Fibroblast of lung (primary cell): ENCODE measurements at regions not wholly inside any gene's neighbourhood (a gene's known extent, or its start where the extent isn't known, plus 50 kb on each side); places are given as distances from the start of the nearest gene placed in this dataset.
"Not testable (repeated sequence)": the region's sequence is repeated elsewhere in the genome, so short reads cannot be mapped to it uniquely, and the experiment has no call there.

Source experiments
- DNase-seq, 2 donors: peaks; one replicate each; pipeline versions ENCODE4 v3.0.0 to v3.0.0-alpha.2; 2010; ENCODE audit warnings: low read depth in 2 of 2
- H2AFZ ChIP-seq: 2 replicates; pipeline ENCODE4 v1.5.1; 2012; ENCODE audit warnings: low read length, control low read depth, inconsistent platforms
- H3K27ac ChIP-seq: 2 replicates; pipeline ENCODE4 v1.5.1; 2011; ENCODE audit warnings: low read length, control low read depth; ENCODE audit not compliant: insufficient read depth
- H3K27me3 ChIP-seq: 2 replicates; pipeline ENCODE4 v1.5.1; 2011; ENCODE audit warnings: mild to moderate bottlenecking, low read length; ENCODE audit not compliant: control insufficient read depth, insufficient read depth
- H3K36me3 ChIP-seq: 2 replicates; pipeline ENCODE4 v1.5.1; 2011; ENCODE audit warnings: low read length; ENCODE audit not compliant: control insufficient read depth, insufficient read depth
- H3K4me1 ChIP-seq: 2 replicates; pipeline ENCODE4 v1.5.1; 2011; ENCODE audit warnings: low read length; ENCODE audit not compliant: control insufficient read depth, insufficient read depth; ENCODE audit errors: extremely low read depth
- H3K4me2 ChIP-seq: 2 replicates; pipeline ENCODE4 v1.5.1; 2011; ENCODE audit warnings: low read length, control low read depth; ENCODE audit not compliant: insufficient read depth; ENCODE audit errors: extremely low read depth
- H3K4me3 ChIP-seq, 4 experiments: fragments of 200-600 bp in 1 of 4; sonication (generic) in 1 of 4; replicated peaks in 1 of 4; 2 replicates each; pipeline ENCODE4 v1.5.1; 2011 to 2016; ENCODE audit warnings: low read length in 4 of 4, low read depth in 3 of 4, mild to moderate bottlenecking in 3 of 4, control low read depth in 2 of 4, inconsistent platforms in 1 of 4, mixed read lengths in 1 of 4; ENCODE audit not compliant: insufficient read depth in 1 of 4; ENCODE audit errors: control extremely low read depth in 1 of 4
- H3K79me2 ChIP-seq: 2 replicates; pipeline ENCODE4 v1.5.1; 2012; ENCODE audit warnings: mild to moderate bottlenecking, low read length, inconsistent platforms; ENCODE audit not compliant: control insufficient read depth, insufficient read depth
- H3K9ac ChIP-seq: 2 replicates; pipeline ENCODE4 v1.5.1; 2011; ENCODE audit warnings: mild to moderate bottlenecking, low read length, control low read depth; ENCODE audit not compliant: insufficient read depth
- H3K9me3 ChIP-seq: 2 replicates; pipeline ENCODE4 v1.5.1; 2012; ENCODE audit warnings: low read depth, low read length; ENCODE audit not compliant: control insufficient read depth, insufficient read depth
- H4K20me1 ChIP-seq: 2 replicates; pipeline ENCODE4 v1.5.1; 2011; ENCODE audit warnings: low read length; ENCODE audit not compliant: control insufficient read depth, insufficient read depth; ENCODE audit errors: extremely low read depth
- EZH2 ChIP-seq: IDR thresholded peaks from 2 replicates; pipeline ENCODE4 v1.5.1; 2012; ENCODE audit warnings: low read length, control low read depth, mild to moderate bottlenecking; ENCODE audit errors: missing control alignments
- TF ChIP-seq, protein P1 (sequence below), 2 donors: IDR thresholded peaks in 1 of 2; conservative IDR thresholded peaks in 1 of 2; 1 replicate in 1 of 2; 2 replicates in 1 of 2; pipeline ENCODE4 v1.5.1; 2011 to 2012; ENCODE audit warnings: low read length in 2 of 2, control low read depth in 1 of 2, inconsistent platforms in 1 of 2, low read depth in 1 of 2, mild to moderate bottlenecking in 1 of 2

DNA sequence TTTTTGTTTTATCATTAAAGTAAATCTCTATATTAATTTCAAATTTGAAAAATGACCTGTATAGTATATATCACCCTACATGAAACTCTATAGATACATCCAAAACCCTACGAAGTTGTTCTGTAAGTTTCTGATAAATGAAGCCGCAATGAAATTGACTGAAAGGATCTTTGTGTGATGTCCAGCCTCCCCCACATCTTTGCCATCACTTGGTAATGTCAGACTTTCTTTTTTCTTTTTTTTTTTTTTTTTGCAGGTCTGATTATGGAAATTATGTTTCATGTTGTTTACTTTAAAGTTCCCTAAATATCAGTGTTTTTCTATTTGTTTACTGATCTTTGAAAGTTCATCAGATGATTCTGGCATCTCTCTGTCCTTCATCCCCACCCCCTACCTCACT lies 155.6 kb upstream of the CDH4 start:
- no peaks in the 10 kb centered on the region for H4K20me1 ChIP-seq
- H3K4me3 ChIP-seq = no peak overlapping the region
- no peak for DNase-seq
- TF ChIP-seq, protein P1, sequence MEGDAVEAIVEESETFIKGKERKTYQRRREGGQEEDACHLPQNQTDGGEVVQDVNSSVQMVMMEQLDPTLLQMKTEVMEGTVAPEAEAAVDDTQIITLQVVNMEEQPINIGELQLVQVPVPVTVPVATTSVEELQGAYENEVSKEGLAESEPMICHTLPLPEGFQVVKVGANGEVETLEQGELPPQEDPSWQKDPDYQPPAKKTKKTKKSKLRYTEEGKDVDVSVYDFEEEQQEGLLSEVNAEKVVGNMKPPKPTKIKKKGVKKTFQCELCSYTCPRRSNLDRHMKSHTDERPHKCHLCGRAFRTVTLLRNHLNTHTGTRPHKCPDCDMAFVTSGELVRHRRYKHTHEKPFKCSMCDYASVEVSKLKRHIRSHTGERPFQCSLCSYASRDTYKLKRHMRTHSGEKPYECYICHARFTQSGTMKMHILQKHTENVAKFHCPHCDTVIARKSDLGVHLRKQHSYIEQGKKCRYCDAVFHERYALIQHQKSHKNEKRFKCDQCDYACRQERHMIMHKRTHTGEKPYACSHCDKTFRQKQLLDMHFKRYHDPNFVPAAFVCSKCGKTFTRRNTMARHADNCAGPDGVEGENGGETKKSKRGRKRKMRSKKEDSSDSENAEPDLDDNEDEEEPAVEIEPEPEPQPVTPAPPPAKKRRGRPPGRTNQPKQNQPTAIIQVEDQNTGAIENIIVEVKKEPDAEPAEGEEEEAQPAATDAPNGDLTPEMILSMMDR (conservative IDR thresholded peaks at IDR 0.05 in 1 of 2, IDR thresholded peaks at IDR 0.05 in 1 of 2; ENCODE audit: low read depth in 1 of 2, low read length in 2 of 2) = no peak
- no peak for TF ChIP-seq EZH2
- no peak overlapping the region for H2AFZ ChIP-seq
- H3K9ac ChIP-seq = no peak overlapping the region
- no peaks in the 10 kb centered on the region for H3K4me1 ChIP-seq
- no peaks in the 10 kb centered on the region for H3K27me3 ChIP-seq
- no peak overlapping the region for H3K27ac ChIP-seq
- H3K4me2 ChIP-seq = no peak overlapping the region
- H3K36me3 ChIP-seq = no peaks in the 10 kb centered on the region
- no peaks in the 10 kb centered on the region for H3K79me2 ChIP-seq
- no peaks in the 10 kb centered on the region for H3K9me3 ChIP-seq

DNA sequence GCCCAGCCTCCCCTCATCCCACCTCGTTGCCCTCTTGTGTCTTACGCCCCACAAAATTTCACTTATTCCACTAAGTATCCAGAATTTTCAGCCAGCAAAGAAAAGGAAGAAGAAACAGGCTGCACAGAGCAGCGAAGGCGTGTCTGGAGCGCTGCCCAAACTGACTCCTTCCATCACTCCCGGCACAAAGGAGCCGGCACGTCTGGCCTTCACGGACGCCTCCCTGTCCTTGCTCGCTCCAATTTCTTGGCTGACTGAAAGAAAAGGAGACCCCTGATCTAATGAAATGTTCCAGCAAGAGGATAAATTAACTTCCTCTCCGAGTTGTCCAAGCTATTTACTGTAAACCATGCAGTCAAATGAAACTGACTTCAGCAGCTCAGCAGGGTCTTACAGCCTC lies 152.3 kb upstream of the CDH4 start:
- H3K9me3 ChIP-seq = no peaks in the 10 kb centered on the region
- H2AFZ ChIP-seq = no peak overlapping the region
- no peak overlapping the region for H3K27ac ChIP-seq
- no peaks in the 10 kb centered on the region for H3K36me3 ChIP-seq
- no peak overlapping the region for H3K9ac ChIP-seq
- peak in 1 of 2 donors; percentile 6 for DNase-seq
- H4K20me1 ChIP-seq = no peaks in the 10 kb centered on the region
- no peaks in the 10 kb centered on the region for H3K4me1 ChIP-seq
- TF ChIP-seq, protein P1 (conservative IDR thresholded peaks at IDR 0.05 in 1 of 2, IDR thresholded peaks at IDR 0.05 in 1 of 2; ENCODE audit: low read depth in 1 of 2, low read length in 2 of 2) = no peak
- TF ChIP-seq EZH2 = no peak
- H3K79me2 ChIP-seq = no peaks in the 10 kb centered on the region
- no peak overlapping the region for H3K4me3 ChIP-seq
- no peak overlapping the region for H3K4me2 ChIP-seq
- no peaks in the 10 kb centered on the region for H3K27me3 ChIP-seq

DNA sequence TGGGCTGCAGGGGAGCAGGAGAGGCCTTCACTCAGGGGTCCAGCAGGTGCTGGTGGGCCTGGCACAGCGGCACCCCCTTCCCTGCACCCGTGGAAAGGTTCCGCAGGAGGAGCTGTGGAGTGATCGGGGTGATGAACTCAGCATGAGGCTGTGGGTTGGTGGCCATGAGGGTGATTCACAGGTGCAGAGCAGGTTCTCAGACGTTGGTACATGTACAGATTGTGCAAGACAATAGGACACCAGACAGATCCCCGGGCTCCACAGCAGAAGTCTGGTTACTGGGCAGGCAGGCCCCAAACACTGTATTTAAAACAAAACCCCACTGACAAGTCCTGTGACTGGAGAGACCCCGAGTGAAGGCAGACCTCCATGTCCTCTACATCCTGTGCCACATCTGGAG lies 151.6 kb upstream of the CDH4 start:
- Histone ChIP-seq H3K9ac (no peak overlapping the region), H3K4me1 (no peaks in the 10 kb centered on the region), H3K9me3 (no peaks in the 10 kb centered on the region), H3K27me3 (peaks cover 2% of the 10 kb centered on the region), H3K4me2 (no peak overlapping the region), H3K27ac (no peak overlapping the region), H3K4me3 (no peak overlapping the region), H2AFZ (no peak overlapping the region), H3K36me3 (no peaks in the 10 kb centered on the region), H4K20me1 (no peaks in the 10 kb centered on the region), H3K79me2 (no peaks in the 10 kb centered on the region)
- TF ChIP-seq, protein P1 (conservative IDR thresholded peaks at IDR 0.05 in 1 of 2, IDR thresholded peaks at IDR 0.05 in 1 of 2; ENCODE audit: low read depth in 1 of 2, low read length in 2 of 2) = no peak
- TF ChIP-seq EZH2 = no peak
- no peak for DNase-seq

- H3K4me2 ChIP-seq, H3K79me2 ChIP-seq, H3K4me3 ChIP-seq, H3K9ac ChIP-seq, H3K9me3 ChIP-seq, H3K36me3 ChIP-seq, H3K4me1 ChIP-seq, H2AFZ ChIP-seq, H4K20me1 ChIP-seq, H3K27me3 ChIP-seq, DNase-seq, H3K27ac ChIP-seq: not testable (repeated sequence)
Measured at GRCh38 chr20:61101321-61101720, 150.7 kb upstream of the CDH4 start.
